ENCODE measurements at regions not wholly inside any gene's neighbourhood (a gene's known extent, or its start where the extent isn't known, plus 50 kb on each side); places are given as distances from the start of the nearest gene placed in this dataset.
"Not testable (repeated sequence)": the region's sequence is repeated elsewhere in the genome, so short reads cannot be mapped to it uniquely, and the experiment has no call there.

GRCh38 chr6:85864453-85865401 is 222.0 kb upstream of the SYNCRIP start:
- Histone ChIP-seq H3K4me1 (ENCODE audit: control insufficient read depth in 2 of 2, insufficient read depth in 2 of 2, low read length in 2 of 2) (no peaks in the 10 kb centered on the region), H3K27ac (ENCODE audit: low read depth, low read length) (no peak overlapping the region), H3K4me3 (ENCODE audit: low read length) (no peak overlapping the region), H3K9me3 (ENCODE audit: control insufficient read depth in 2 of 3, low read length in 3 of 3) (no peaks in the 10 kb centered on the region), H3K27me3 (ENCODE audit: control insufficient read depth in 2 of 2, insufficient read depth in 2 of 2, low read length in 2 of 2) (no peaks in the 10 kb centered on the region), H3K36me3 (ENCODE audit: control insufficient read depth in 2 of 3, insufficient read depth in 3 of 3, low read length in 3 of 3) (no peaks in the 10 kb centered on the region)
- H3K9me3 Mint-ChIP-seq, result peaks cover 0 to 5% (median 0%) of the 10 kb centered on the region in 11 donors
- H3K36me3 Mint-ChIP-seq, result no peaks in the 10 kb centered on the region
- no peak for ATAC-seq
- ChIA-PET POLR2A (no interaction called here), CTCF (no interaction called here)
- H3K4me3 Mint-ChIP-seq, result no peak overlapping the region
- no peaks in the 10 kb centered on the region for H3K4me1 Mint-ChIP-seq
- H3K27ac Mint-ChIP-seq, result no peak overlapping the region
- intact Hi-C loops (cut with micrococcal nuclease), result no loop called here
- H3K27me3 Mint-ChIP-seq, result peaks cover 0 to 13% (median 0%) of the 10 kb centered on the region in 5 donors
- DNase-seq, result no peak

DNA sequence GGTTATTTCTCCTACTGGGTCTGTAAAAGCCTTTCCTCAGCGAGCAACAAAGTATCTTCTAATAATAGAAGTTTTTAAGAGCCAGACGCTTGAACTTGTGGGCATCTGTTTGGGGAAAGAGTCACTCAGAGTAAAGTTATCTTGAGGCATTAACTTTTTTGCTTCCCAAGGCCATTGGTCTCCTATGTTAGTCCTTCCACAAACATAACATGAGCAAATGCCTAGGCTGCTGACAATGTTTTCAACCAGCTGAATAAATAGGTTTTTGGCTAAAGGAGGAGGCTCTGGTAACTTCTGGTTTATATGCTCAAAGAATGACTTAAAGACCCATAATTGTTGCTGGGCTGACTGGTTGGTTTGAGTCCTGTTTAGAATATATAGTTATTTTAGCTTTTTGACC is 213.5 kb upstream of the SYNCRIP start:
- Mint-ChIP-seq H3K4me3 (no peak overlapping the region), H3K36me3 (no peaks in the 10 kb centered on the region), H3K9me3 (peaks cover 0 to 9% (median 4%) of the 10 kb centered on the region in 11 donors), H3K27me3 (peaks cover 0 to 15% (median 5%) of the 10 kb centered on the region in 5 donors), H3K27ac (no peak overlapping the region), H3K4me1 (no peaks in the 10 kb centered on the region)
- no peaks in the 10 kb centered on the region for H3K27me3 ChIP-seq (ENCODE audit: control insufficient read depth in 2 of 2, insufficient read depth in 2 of 2, low read length in 2 of 2)
- H3K27ac ChIP-seq (ENCODE audit: low read depth, low read length), result no peak overlapping the region
- no peak for ATAC-seq
- ChIA-PET CTCF (no interaction called here), POLR2A (no interaction called here)
- intact Hi-C loops (cut with micrococcal nuclease), result no loop called here
- H3K4me3 ChIP-seq (ENCODE audit: low read length), result no peak overlapping the region
- no peak for DNase-seq
- H3K9me3 ChIP-seq (ENCODE audit: control insufficient read depth in 2 of 3, low read length in 3 of 3), result no peaks in the 10 kb centered on the region
- no peaks in the 10 kb centered on the region for H3K4me1 ChIP-seq (ENCODE audit: control insufficient read depth in 2 of 2, insufficient read depth in 2 of 2, low read length in 2 of 2)
- H3K36me3 ChIP-seq (ENCODE audit: control insufficient read depth in 2 of 3, insufficient read depth in 3 of 3, low read length in 3 of 3), result no peaks in the 10 kb centered on the region

DNA sequence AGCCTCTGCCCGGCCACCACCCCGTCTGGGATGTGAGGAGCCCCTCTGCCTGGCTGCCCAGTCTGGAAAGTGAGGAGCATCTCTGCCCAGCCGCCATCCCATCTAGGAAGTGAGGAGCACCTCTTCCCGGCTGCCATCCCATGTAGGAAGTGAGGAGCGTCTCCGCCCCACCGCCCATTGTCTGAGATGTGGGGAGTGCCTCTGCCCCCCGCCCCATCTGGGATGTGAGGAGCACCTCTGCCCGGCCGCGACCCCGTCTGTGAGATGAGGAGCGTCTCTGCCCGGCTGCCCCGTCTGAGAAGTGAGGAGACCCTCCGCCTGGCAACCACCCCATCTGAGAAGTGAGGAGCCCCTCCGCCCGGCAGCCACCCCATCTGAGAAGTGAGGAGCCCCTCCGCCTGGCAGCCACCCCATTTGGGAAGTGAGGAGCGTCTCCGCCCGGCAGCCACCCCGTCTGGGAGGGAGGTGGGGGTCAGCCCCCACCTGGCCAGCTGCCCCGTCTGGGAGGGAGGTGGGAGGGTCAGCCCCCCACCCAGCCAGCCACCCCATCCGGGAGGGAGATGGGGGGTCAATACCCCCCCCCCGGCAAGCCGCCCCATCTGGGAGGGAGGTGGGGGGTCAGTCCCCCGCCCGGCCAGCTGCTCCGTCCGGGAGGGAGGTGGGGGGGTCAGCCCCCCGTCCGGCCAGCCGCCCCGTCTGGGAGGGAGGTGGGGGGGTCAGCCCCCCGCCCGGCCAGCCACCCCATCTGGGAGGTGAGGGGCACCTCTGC is 195.8 kb upstream of the SYNCRIP start:
- POLR2A ChIA-PET; H3K36me3 Mint-ChIP-seq; H3K27me3 ChIP-seq (ENCODE audit: control insufficient read depth in 2 of 2, insufficient read depth in 2 of 2, low read length in 2 of 2); ATAC-seq; H3K4me1 ChIP-seq (ENCODE audit: control insufficient read depth in 2 of 2, insufficient read depth in 2 of 2, low read length in 2 of 2); H3K4me1 Mint-ChIP-seq; H3K4me3 Mint-ChIP-seq; H3K36me3 ChIP-seq (ENCODE audit: control insufficient read depth in 2 of 3, insufficient read depth in 3 of 3, low read length in 3 of 3); DNase-seq; H3K27ac Mint-ChIP-seq; H3K4me3 ChIP-seq (ENCODE audit: low read length); intact Hi-C loops (cut with micrococcal nuclease); H3K27ac ChIP-seq (ENCODE audit: low read depth, low read length); CTCF ChIA-PET; H3K9me3 ChIP-seq (ENCODE audit: control insufficient read depth in 2 of 3, low read length in 3 of 3): not testable (repeated sequence)
- H3K9me3 Mint-ChIP-seq, result peaks cover 0 to 43% (median 21%) of the 10 kb centered on the region in 11 donors
- peaks cover 0 to 20% (median 17%) of the 10 kb centered on the region in 5 donors for H3K27me3 Mint-ChIP-seq

GRCh38 chr6:85828973-85829372 is 186.3 kb upstream of the SYNCRIP start:
- ChIA-PET POLR2A (no interaction called here), CTCF (no interaction called here)
- no peaks in the 10 kb centered on the region for H3K4me1 Mint-ChIP-seq
- Histone ChIP-seq H3K27me3 (ENCODE audit: control insufficient read depth in 2 of 2, insufficient read depth in 2 of 2, low read length in 2 of 2) (no peaks in the 10 kb centered on the region), H3K9me3 (ENCODE audit: control insufficient read depth in 2 of 3, low read length in 3 of 3) (peaks cover 0 to 20% (median 0%) of the 10 kb centered on the region in 3 experiments), H3K27ac (ENCODE audit: low read depth, low read length) (no peak overlapping the region), H3K36me3 (ENCODE audit: control insufficient read depth in 2 of 3, insufficient read depth in 3 of 3, low read length in 3 of 3) (no peaks in the 10 kb centered on the region), H3K4me1 (ENCODE audit: control insufficient read depth in 2 of 2, insufficient read depth in 2 of 2, low read length in 2 of 2) (no peaks in the 10 kb centered on the region), H3K4me3 (ENCODE audit: low read length) (no peak overlapping the region)
- H3K4me3 Mint-ChIP-seq, result no peak overlapping the region
- intact Hi-C loops (cut with micrococcal nuclease), result no loop called here
- DNase-seq (no peak), ATAC-seq (no peak)
- H3K27me3 Mint-ChIP-seq, result peaks cover 0 to 14% (median 4%) of the 10 kb centered on the region in 5 donors
- H3K9me3 Mint-ChIP-seq, result peaks cover 7 to 69% (median 29%) of the 10 kb centered on the region in 11 donors
- H3K36me3 Mint-ChIP-seq, result peaks cover 0 to 8% (median 0%) of the 10 kb centered on the region in 5 donors
- H3K27ac Mint-ChIP-seq, result no peak overlapping the region

DNA sequence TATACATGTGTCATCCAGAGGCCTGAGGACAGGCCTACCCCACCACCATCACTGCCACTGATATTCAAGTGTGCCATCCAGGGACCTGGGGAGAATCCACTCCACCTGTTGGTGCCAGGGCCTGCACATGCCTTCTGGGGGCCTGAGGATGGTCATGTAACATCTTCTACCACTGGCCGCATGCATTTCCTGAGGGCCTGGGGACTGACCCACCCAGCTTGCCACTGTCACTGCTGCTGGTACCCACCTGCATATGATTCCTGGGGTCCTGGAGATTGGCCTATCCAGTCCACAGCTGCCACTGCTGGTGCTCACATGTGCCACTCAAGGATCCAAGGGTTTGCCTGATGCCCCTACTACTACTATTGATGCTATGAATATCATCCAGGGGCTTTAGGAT is 184.3 kb upstream of the SYNCRIP start:
- no peak overlapping the region for H3K27ac Mint-ChIP-seq
- no peak overlapping the region for H3K27ac ChIP-seq (ENCODE audit: low read depth, low read length)
- no peak overlapping the region for H3K4me3 ChIP-seq (ENCODE audit: low read length)
- intact Hi-C loops (cut with micrococcal nuclease), result no loop called here
- ATAC-seq (no peak), DNase-seq (no peak)
- peaks cover 13 to 69% (median 24%) of the 10 kb centered on the region in 11 donors for H3K9me3 Mint-ChIP-seq
- H3K4me1 Mint-ChIP-seq, result no peaks in the 10 kb centered on the region
- H3K36me3 Mint-ChIP-seq, result peaks cover 0 to 10% (median 0%) of the 10 kb centered on the region in 5 donors
- no peaks in the 10 kb centered on the region for H3K36me3 ChIP-seq (ENCODE audit: control insufficient read depth in 2 of 3, insufficient read depth in 3 of 3, low read length in 3 of 3)
- POLR2A ChIA-PET, result no interaction called here
- no peak overlapping the region for H3K4me3 Mint-ChIP-seq
- peaks cover 0 to 24% (median 0%) of the 10 kb centered on the region in 3 experiments for H3K9me3 ChIP-seq (ENCODE audit: control insufficient read depth in 2 of 3, low read length in 3 of 3)
- no peaks in the 10 kb centered on the region for H3K4me1 ChIP-seq (ENCODE audit: control insufficient read depth in 2 of 2, insufficient read depth in 2 of 2, low read length in 2 of 2)
- CTCF ChIA-PET, result no interaction called here
- H3K27me3 Mint-ChIP-seq, result peaks cover 0 to 6% (median 0%) of the 10 kb centered on the region in 5 donors
- no peaks in the 10 kb centered on the region for H3K27me3 ChIP-seq (ENCODE audit: control insufficient read depth in 2 of 2, insufficient read depth in 2 of 2, low read length in 2 of 2)

GRCh38 chr6:85824329-85824728 is 181.6 kb upstream of the SYNCRIP start:
- Histone ChIP-seq H3K4me3 (ENCODE audit: low read length) (no peak overlapping the region), H3K9me3 (ENCODE audit: control insufficient read depth in 2 of 3, low read length in 3 of 3) (peaks cover 0 to 24% (median 0%) of the 10 kb centered on the region in 3 experiments), H3K27me3 (ENCODE audit: control insufficient read depth in 2 of 2, insufficient read depth in 2 of 2, low read length in 2 of 2) (no peaks in the 10 kb centered on the region), H3K4me1 (ENCODE audit: control insufficient read depth in 2 of 2, insufficient read depth in 2 of 2, low read length in 2 of 2) (no peaks in the 10 kb centered on the region), H3K27ac (ENCODE audit: low read depth, low read length) (no peak overlapping the region), H3K36me3 (ENCODE audit: control insufficient read depth in 2 of 3, insufficient read depth in 3 of 3, low read length in 3 of 3) (no peaks in the 10 kb centered on the region)
- intact Hi-C loops (cut with micrococcal nuclease), result no loop called here
- H3K36me3 Mint-ChIP-seq, result peaks cover 0 to 10% (median 0%) of the 10 kb centered on the region in 5 donors
- no peak for DNase-seq
- H3K27me3 Mint-ChIP-seq, result peaks cover 0 to 6% (median 0%) of the 10 kb centered on the region in 5 donors
- POLR2A ChIA-PET, result no interaction called here
- H3K27ac Mint-ChIP-seq, result no peak overlapping the region
- CTCF ChIA-PET, result no interaction called here
- peaks cover 16 to 62% (median 28%) of the 10 kb centered on the region in 11 donors for H3K9me3 Mint-ChIP-seq
- H3K4me1 Mint-ChIP-seq, result no peaks in the 10 kb centered on the region
- ATAC-seq, result no peak
- H3K4me3 Mint-ChIP-seq, result no peak overlapping the region
